ENCODE measurements at regions not wholly inside any gene's neighbourhood (a gene's known extent, or its start where the extent isn't known, plus 50 kb on each side); places are given as distances from the start of the nearest gene placed in this dataset.

DNA sequence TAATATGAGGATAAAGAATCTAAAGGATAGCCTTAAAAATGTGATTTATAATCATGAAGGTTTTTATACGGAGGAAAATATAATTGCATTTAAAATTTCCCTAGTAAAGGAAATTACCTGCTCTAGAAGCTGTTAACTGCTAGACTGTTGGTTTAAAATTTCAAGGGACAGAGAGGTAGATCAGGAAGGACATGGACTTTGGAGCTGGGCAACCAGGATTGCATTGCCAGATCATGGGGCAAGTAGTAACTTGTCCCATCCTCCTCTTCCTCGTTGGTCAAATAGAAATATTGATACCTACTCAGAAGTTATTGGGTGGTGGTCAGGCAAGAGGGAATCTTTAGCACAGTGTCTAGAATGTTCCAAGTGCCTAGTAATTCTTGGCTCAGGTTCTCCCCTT is 525.1 kb downstream of the MFSD1 start (continued):
- TF ChIP-seq, protein P1, sequence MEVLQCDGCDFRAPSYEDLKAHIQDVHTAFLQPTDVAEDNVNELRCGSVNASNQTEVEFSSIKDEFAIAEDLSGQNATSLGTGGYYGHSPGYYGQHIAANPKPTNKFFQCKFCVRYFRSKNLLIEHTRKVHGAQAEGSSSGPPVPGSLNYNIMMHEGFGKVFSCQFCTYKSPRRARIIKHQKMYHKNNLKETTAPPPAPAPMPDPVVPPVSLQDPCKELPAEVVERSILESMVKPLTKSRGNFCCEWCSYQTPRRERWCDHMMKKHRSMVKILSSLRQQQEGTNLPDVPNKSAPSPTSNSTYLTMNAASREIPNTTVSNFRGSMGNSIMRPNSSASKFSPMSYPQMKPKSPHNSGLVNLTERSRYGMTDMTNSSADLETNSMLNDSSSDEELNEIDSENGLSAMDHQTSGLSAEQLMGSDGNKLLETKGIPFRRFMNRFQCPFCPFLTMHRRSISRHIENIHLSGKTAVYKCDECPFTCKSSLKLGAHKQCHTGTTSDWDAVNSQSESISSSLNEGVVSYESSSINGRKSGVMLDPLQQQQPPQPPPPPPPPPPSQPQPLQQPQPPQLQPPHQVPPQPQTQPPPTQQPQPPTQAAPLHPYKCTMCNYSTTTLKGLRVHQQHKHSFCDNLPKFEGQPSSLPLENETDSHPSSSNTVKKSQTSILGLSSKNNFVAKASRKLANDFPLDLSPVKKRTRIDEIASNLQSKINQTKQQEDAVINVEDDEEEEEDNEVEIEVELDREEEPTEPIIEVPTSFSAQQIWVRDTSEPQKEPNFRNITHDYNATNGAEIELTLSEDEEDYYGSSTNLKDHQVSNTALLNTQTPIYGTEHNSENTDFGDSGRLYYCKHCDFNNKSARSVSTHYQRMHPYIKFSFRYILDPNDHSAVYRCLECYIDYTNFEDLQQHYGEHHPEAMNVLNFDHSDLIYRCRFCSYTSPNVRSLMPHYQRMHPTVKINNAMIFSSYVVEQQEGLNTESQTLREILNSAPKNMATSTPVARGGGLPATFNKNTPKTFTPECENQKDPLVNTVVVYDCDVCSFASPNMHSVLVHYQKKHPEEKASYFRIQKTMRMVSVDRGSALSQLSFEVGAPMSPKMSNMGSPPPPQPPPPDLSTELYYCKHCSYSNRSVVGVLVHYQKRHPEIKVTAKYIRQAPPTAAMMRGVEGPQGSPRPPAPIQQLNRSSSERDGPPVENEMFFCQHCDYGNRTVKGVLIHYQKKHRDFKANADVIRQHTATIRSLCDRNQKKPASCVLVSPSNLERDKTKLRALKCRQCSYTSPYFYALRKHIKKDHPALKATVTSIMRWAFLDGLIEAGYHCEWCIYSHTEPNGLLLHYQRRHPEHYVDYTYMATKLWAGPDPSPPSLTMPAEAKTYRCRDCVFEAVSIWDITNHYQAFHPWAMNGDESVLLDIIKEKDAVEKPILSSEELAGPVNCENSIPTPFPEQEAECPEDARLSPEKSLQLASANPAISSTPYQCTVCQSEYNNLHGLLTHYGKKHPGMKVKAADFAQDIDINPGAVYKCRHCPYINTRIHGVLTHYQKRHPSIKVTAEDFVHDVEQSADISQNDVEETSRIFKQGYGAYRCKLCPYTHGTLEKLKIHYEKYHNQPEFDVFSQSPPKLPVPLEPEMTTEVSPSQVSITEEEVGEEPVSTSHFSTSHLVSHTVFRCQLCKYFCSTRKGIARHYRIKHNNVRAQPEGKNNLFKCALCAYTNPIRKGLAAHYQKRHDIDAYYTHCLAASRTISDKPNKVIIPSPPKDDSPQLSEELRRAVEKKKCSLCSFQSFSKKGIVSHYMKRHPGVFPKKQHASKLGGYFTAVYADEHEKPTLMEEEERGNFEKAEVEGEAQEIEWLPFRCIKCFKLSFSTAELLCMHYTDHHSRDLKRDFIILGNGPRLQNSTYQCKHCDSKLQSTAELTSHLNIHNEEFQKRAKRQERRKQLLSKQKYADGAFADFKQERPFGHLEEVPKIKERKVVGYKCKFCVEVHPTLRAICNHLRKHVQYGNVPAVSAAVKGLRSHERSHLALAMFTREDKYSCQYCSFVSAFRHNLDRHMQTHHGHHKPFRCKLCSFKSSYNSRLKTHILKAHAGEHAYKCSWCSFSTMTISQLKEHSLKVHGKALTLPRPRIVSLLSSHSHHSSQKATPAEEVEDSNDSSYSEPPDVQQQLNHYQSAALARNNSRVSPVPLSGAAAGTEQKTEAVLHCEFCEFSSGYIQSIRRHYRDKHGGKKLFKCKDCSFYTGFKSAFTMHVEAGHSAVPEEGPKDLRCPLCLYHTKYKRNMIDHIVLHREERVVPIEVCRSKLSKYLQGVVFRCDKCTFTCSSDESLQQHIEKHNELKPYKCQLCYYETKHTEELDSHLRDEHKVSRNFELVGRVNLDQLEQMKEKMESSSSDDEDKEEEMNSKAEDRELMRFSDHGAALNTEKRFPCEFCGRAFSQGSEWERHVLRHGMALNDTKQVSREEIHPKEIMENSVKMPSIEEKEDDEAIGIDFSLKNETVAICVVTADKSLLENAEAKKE (CRISPR knock-in tag; IDR thresholded peaks at IDR 0.05), result no peak
- no peak for TF ChIP-seq STAT1 (IDR thresholded peaks at IDR 0.05; ENCODE audit: unreplicated experiment)

DNA sequence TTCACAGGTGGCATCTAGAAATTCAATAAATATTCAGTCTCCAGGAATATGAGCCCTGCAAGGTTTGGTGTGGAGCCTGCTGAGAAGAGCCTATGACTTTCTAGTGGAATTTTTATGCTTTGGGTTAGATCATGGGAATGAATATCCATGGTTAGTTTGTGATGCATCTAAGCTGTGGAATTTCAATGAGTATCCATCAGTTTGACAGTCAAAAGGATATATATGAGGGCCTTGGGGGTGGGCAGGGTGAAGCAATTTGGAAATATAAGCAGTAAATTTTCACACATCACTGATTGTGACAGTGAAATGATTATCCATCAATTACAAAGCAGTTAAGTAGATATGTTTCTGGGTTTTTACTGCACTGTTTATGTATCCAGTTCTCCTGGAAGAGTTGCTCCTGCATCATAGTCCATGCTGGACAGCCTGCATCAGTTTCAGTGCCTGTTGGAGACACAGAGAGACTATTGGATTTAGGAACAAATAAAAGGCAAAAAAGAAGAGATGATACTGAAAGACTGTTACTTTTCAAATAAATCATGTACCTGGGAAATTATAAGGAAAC is 530.8 kb downstream of the MFSD1 start:
- H2AFZ ChIP-seq, result no peak overlapping the region
- H3K36me3 Mint-ChIP-seq (ENCODE audit: low read depth), result no peaks in the 10 kb centered on the region
- no peak overlapping the region for H3K4me3 ChIP-seq
- no peak overlapping the region for H3K4me3 Mint-ChIP-seq
- H3F3A ChIP-seq (replicated peaks; ENCODE audit: low read depth), result no peaks in the 10 kb centered on the region
- no peak overlapping the region for H3K27ac Mint-ChIP-seq
- no peaks in the 10 kb centered on the region for H3K27me3 Mint-ChIP-seq (ENCODE audit: insufficient read depth, low read depth, poor library complexity)
- no peaks in the 10 kb centered on the region for H3K4me1 ChIP-seq (ENCODE audit: insufficient read depth)
- H4K20me1 ChIP-seq (replicated peaks; ENCODE audit: insufficient read depth), result no peaks in the 10 kb centered on the region
- no peaks in the 10 kb centered on the region for H3K4me1 Mint-ChIP-seq
- TF ChIP-seq, protein P2, sequence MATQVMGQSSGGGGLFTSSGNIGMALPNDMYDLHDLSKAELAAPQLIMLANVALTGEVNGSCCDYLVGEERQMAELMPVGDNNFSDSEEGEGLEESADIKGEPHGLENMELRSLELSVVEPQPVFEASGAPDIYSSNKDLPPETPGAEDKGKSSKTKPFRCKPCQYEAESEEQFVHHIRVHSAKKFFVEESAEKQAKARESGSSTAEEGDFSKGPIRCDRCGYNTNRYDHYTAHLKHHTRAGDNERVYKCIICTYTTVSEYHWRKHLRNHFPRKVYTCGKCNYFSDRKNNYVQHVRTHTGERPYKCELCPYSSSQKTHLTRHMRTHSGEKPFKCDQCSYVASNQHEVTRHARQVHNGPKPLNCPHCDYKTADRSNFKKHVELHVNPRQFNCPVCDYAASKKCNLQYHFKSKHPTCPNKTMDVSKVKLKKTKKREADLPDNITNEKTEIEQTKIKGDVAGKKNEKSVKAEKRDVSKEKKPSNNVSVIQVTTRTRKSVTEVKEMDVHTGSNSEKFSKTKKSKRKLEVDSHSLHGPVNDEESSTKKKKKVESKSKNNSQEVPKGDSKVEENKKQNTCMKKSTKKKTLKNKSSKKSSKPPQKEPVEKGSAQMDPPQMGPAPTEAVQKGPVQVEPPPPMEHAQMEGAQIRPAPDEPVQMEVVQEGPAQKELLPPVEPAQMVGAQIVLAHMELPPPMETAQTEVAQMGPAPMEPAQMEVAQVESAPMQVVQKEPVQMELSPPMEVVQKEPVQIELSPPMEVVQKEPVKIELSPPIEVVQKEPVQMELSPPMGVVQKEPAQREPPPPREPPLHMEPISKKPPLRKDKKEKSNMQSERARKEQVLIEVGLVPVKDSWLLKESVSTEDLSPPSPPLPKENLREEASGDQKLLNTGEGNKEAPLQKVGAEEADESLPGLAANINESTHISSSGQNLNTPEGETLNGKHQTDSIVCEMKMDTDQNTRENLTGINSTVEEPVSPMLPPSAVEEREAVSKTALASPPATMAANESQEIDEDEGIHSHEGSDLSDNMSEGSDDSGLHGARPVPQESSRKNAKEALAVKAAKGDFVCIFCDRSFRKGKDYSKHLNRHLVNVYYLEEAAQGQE (IDR thresholded peaks at IDR 0.05; ENCODE audit: unreplicated experiment), result no peak
- no peak for TF ChIP-seq EZH2 (IDR thresholded peaks at IDR 0.05; ENCODE audit: low read depth, unreplicated experiment)
- no peak for TF ChIP-seq ZNF331 (CRISPR knock-in tag; IDR thresholded peaks at IDR 0.05; ENCODE audit: low read depth)
- TF ChIP-seq, protein P3, sequence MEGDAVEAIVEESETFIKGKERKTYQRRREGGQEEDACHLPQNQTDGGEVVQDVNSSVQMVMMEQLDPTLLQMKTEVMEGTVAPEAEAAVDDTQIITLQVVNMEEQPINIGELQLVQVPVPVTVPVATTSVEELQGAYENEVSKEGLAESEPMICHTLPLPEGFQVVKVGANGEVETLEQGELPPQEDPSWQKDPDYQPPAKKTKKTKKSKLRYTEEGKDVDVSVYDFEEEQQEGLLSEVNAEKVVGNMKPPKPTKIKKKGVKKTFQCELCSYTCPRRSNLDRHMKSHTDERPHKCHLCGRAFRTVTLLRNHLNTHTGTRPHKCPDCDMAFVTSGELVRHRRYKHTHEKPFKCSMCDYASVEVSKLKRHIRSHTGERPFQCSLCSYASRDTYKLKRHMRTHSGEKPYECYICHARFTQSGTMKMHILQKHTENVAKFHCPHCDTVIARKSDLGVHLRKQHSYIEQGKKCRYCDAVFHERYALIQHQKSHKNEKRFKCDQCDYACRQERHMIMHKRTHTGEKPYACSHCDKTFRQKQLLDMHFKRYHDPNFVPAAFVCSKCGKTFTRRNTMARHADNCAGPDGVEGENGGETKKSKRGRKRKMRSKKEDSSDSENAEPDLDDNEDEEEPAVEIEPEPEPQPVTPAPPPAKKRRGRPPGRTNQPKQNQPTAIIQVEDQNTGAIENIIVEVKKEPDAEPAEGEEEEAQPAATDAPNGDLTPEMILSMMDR (conservative IDR thresholded peaks at IDR 0.05; ENCODE audit: low read depth in 2 of 2), result no peak
- TF ChIP-seq CREB1 (CRISPR knock-in tag; IDR thresholded peaks at IDR 0.05; ENCODE audit: low read depth), result no peak
- no peak for TF ChIP-seq JUNB (IDR thresholded peaks at IDR 0.05; ENCODE audit: unreplicated experiment)
- DNase-seq (ENCODE audit: low spot score) (no peak), ATAC-seq (no peak)
- no peaks in the 10 kb centered on the region for H3K36me3 ChIP-seq (ENCODE audit: insufficient read depth)
- H3K79me2 ChIP-seq (replicated peaks; ENCODE audit: insufficient read depth), result no peaks in the 10 kb centered on the region
- H3K27me3 ChIP-seq (ENCODE audit: insufficient read depth), result no peaks in the 10 kb centered on the region
- no peak overlapping the region for H3K27ac ChIP-seq (ENCODE audit: low read depth)
- H3K9me2 ChIP-seq (ENCODE audit: insufficient read depth), result no peaks in the 10 kb centered on the region
- peaks cover 4% of the 10 kb centered on the region; the same call in 2 of the 3 replicates for H3K9me3 Mint-ChIP-seq
- no peak overlapping the region for H3K4me2 ChIP-seq
